HG03469 (cell line): ENCODE measurements at regions not wholly inside any gene's neighbourhood (a gene's known extent, or its start where the extent isn't known, plus 50 kb on each side); places are given as distances from the start of the nearest gene placed in this dataset.

Experiments
- ATAC-seq: cut with Tn5 transposase; IDR thresholded peaks from one replicate; pipeline ENCODE4 v1.9.1; 2021; ENCODE audit warnings: mild to moderate bottlenecking, moderate library complexity, moderate number of reproducible peaks; ENCODE audit not compliant: unreplicated experiment

DNA sequence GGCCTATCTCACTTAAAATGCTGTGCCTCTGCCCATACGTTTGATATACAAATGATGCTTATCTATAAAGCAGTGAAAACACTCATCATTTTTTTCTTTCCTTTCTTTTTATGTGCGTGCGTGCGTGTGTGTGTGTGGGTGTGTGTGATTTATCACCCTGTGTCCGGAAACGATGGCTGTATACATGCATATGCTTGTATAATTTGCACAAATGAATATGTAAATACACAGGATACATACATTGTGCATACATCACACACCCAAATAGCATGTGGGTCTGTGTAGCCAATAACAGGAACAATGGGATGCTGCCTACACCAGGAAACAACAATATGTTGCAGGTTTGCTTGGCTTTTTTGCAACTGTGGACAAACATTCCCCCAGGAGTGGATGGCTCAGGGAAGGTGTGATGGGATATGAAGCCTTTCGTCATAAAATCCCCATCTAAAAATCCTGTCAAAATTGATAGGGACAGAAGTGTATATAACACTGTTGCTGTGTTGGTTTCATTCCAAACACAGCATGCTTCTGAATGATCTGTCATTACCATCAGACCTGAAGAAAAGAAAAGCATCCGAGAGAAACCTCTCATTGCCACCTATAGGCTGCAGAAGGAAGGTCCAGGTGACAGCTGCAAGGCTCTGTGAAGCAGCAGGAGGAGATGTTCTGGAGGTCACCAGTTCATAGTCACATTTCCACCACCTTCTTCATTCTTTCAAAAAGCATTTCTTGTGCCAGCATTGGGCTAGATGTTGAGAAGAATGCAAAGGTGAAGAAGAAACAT, 503.9 kb upstream of the NR2F2 start:
- ATAC-seq: no peak

- ATAC-seq: no peak
Observed at GRCh38 chr15:95829062-95829461, 501.4 kb upstream of the NR2F2 start.

DNA sequence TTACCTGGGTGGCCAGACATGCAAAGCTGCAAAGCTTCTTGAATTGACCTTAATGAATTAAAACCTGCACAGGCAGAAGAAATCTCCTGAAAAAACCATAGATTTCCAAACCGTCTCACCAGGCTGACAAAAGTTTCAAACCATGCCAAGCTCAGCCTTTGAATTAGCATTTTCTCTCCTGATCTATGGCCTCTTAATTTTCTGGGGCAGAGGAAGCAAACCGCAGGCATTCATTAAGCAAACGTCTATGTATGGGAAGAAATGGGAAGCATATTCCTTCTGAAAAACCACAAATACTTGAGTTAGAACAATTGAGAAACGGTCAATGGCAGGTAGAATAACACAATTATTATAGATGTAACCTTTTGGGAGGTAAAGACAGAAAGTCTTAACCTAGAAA, 500.2 kb upstream of the NR2F2 start:
- no peak for ATAC-seq

GRCh38 chr15:95832668-95833067, 497.8 kb upstream of the NR2F2 start:
- ATAC-seq: no peak

DNA sequence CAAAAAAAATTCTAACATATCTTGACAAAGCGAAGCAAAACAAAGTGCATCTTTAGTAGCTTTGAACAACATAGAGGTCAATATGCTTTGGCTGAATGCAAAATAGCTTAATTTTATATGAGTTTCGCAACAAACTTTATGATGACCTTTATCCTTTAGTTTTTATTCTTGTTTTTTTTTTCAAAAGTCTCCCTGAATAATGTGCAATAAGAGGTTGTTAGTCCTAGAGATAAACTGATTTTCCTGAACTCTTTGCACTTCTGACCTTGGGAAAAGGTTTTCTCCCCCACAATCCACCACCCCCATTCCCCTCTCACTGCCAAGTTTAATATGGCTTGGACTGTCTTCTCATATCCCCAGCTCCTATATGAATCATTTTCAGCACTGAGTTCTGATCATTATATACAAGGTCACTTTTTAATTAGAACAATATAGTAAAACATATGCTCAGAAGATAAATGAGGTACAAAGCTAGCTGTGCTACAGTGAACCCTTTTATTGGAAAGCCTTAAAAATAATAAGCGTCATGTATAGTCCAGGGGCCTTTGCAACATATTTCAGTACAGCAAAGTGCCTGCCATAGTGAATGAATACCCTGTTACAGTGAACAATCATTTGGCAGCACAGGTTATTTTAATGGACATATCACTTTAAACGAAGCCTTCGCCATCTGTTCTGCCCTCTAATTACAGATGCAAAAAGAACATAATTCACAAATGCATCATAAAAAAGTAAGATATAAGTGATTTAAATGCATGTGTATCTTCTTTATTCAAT, 496.3 kb upstream of the NR2F2 start:
- no peak for ATAC-seq

DNA sequence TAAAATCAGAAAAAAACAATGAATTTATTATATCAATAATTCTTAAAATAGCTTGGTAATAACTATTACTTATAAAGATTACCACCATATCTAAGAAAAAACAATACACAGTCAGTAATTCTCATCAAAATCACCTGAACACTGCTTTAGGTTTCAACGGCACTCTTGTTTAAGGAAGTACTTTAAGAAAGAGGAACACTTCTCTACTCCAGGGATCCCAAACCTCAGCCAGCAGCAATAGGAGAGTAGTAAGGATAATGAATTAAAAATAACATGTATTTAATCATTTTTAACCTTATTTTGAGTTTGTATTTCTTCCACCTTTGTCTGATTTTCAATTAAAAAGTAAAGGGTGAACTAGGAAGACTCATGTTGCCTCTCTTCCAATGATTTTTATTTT, 494.0 kb upstream of the NR2F2 start:
- no peak for ATAC-seq

- no peak for ATAC-seq
Observed at GRCh38 chr15:95837341-95838004, 493.0 kb upstream of the NR2F2 start.

GRCh38 chr15:95839367-95839782, 491.1 kb upstream of the NR2F2 start:
- peak; percentile 94 for ATAC-seq

- ATAC-seq: no peak
Observed at GRCh38 chr15:95840004-95840403, 490.5 kb upstream of the NR2F2 start.

DNA sequence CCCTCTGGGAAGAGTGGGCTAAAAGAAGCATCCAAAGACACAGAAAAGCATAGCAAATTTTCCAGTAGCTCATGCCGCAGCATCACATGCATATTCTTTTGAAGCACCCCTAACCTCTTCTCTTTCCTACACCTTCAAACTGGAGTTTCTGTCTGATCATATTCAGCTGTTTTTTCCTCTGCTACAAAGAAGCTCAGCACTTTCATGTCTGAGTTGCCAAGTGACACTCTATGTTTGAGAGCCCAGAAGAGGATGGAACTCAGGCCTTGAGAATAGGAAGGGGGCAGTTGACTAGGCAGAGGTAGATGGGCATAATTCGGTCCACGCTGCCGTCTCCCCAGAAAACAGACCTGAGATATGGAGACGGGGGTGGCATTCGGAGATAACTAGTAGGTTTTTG, 489.6 kb upstream of the NR2F2 start:
- no peak for ATAC-seq

DNA sequence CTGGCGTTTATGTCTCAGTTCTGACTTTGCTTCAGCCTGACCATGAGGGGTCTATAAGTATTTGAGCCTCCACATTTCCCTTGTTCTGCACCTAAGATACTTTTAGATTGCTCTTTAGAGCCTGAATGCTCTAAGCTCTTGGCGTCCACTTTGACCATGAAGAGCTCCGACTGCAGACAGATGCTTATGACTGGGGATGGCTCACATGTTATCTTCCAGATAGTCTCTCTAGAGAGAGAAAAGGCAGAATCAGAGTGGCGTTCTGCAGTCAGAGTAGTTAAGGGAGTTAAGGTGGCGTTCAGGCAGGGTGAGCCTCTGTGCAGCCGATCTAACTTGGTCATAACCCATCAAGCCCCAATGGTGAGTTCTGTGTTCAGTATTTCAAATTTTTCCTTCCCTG, 487.9 kb upstream of the NR2F2 start:
- ATAC-seq: no peak

DNA sequence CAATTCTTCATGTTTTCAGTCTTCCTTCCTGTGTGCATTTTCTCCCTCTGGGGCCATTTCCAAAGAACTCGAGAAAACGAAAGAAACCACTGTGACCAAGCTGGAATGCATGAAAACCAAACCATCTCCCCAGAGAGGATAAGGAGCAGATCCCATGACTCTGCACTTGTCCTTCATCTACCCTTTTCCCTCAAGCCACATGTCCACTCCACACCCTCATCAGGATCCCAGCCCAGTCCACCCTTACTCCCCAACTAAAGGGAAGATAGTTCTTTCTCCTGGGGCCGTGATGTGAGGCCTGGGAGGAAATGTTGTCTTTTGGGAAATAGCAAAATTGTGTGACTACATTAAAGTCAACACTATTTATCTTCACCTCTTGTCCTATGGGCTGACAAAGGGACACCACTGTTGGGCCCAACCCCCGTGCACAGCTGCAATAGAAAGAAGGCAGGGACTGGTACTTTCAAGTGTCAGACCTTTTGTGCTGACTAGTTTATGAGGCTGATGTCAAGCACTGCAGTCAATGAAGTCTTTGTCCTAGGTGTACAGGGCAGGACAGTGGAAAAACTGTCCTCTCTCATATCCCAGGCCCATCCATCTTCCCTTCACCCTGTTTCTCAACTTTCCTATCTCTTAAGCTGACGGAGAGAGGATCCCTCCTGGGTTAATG, 487.1 kb upstream of the NR2F2 start:
- ATAC-seq: no peak

GRCh38 chr15:95845862-95846515, 484.5 kb upstream of the NR2F2 start:
- no peak for ATAC-seq

GRCh38 chr15:95848126-95848525, 482.4 kb upstream of the NR2F2 start:
- ATAC-seq: no peak

DNA sequence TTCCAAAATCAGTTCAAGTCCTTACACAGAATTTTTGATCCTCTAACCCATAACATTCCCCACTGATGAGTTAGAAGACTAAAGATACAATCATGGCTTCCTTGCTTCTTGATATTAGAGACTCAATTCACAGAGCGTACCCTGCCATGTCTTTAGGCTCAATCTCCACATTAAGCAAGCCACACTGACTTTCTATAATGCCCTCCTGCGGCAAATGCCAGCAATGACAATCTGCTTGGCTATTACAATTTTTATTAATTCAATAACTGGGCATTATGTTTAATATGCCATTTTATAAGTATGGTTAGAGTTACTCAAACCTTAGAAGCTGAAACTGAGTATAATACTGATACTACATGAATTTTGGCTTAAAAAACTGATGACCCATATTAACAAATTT, 479.7 kb upstream of the NR2F2 start:
- ATAC-seq: no peak

GRCh38 chr15:95853350-95853749, 477.1 kb upstream of the NR2F2 start:
- ATAC-seq: no peak

- no peak for ATAC-seq
Observed at GRCh38 chr15:95857124-95857757, 473.3 kb upstream of the NR2F2 start.

- no peak for ATAC-seq
Observed at GRCh38 chr15:95857758-95858157, 472.7 kb upstream of the NR2F2 start.

DNA sequence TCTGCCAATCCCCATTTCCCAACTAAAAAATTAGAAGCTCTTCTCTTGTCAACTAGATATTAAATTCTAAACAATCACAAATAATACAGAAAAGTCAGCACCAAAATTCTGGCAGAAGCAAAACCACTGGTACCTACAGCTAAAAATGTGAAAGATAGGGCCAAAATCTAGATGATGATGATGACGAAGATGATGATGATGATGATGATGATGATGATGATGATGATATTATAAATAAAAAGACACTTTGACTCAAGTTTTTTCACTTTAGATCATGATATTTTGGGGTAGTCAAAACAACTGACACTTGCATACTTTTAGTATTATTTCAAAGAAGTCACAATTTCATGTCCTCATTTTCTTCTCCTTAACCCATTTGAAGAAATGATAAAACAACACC, 470.1 kb upstream of the NR2F2 start:
- no peak for ATAC-seq

GRCh38 chr15:95864467-95864886, 466.0 kb upstream of the NR2F2 start:
- ATAC-seq: peak; percentile 89
